ENCODE measurements at regions not wholly inside any gene's neighbourhood (a gene's known extent, or its start where the extent isn't known, plus 50 kb on each side); places are given as distances from the start of the nearest gene placed in this dataset.

DNA sequence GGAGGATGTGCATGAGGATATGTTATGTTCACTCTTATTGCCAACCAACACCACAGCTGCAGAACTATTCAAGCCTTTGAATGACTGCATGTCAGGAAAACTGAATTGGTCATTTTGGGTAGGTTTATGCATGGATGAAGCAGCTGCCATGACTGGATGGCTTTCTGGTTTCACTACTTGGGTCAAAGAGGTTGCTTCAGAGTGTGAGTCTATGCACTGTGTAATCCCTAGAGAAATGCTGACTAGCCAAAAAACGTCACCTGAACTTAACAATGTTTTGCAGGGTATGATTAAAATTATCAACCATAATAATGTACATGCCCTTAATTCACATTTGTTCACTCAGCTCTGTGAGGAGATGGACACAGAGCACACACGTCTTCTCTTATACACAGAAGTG lies 206.7 kb upstream of the RBBP8 start:
- TF ChIP-seq, protein P1, sequence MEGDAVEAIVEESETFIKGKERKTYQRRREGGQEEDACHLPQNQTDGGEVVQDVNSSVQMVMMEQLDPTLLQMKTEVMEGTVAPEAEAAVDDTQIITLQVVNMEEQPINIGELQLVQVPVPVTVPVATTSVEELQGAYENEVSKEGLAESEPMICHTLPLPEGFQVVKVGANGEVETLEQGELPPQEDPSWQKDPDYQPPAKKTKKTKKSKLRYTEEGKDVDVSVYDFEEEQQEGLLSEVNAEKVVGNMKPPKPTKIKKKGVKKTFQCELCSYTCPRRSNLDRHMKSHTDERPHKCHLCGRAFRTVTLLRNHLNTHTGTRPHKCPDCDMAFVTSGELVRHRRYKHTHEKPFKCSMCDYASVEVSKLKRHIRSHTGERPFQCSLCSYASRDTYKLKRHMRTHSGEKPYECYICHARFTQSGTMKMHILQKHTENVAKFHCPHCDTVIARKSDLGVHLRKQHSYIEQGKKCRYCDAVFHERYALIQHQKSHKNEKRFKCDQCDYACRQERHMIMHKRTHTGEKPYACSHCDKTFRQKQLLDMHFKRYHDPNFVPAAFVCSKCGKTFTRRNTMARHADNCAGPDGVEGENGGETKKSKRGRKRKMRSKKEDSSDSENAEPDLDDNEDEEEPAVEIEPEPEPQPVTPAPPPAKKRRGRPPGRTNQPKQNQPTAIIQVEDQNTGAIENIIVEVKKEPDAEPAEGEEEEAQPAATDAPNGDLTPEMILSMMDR (IDR thresholded peaks at IDR 0.05): no peak
- DNase-seq (ENCODE audit: low spot score): no peak
- Histone ChIP-seq H3K4me3 (no peak overlapping the region), H3K27ac (no peak overlapping the region)

- no peak for DNase-seq (ENCODE audit: low spot score)
- H3K4me3 ChIP-seq: no peak overlapping the region
- no peak overlapping the region for H3K27ac ChIP-seq
- TF ChIP-seq, protein P1 (IDR thresholded peaks at IDR 0.05): no peak
Observed at GRCh38 chr18:22728016-22728415, 205.1 kb upstream of the RBBP8 start.

- Histone ChIP-seq H3K4me3 (no peak overlapping the region), H3K27ac (no peak overlapping the region)
- TF ChIP-seq, protein P1 (IDR thresholded peaks at IDR 0.05): no peak
- no peak for DNase-seq (ENCODE audit: low spot score)
Observed at GRCh38 chr18:22728481-22729105, 204.5 kb upstream of the RBBP8 start.

DNA sequence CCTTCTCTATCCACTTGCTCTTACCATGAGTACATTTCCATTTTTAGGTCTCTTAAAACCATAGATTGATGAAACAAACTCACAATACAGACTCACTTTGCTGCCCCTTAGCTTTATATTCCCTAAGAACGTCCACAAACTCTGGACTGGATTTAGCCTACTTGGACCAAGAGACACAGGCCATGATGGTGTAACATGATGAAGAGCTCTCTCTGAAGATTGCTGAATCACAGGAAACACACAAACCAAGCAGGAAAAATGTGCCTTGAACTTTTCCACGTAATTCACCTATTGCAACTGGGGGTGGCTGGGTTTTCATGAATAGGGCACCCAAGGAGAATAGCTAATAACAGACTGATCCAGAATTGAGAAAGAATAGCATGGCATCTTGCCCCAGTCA lies 201.7 kb upstream of the RBBP8 start:
- Histone ChIP-seq H3K4me3 (no peak overlapping the region), H3K27ac (no peak overlapping the region)
- no peak for DNase-seq (ENCODE audit: low spot score)
- TF ChIP-seq, protein P1 (IDR thresholded peaks at IDR 0.05): no peak

GRCh38 chr18:22734105-22734661 lies 198.9 kb upstream of the RBBP8 start:
- Histone ChIP-seq H3K4me3 (no peak overlapping the region), H3K27ac (no peak overlapping the region)
- no peak for DNase-seq (ENCODE audit: low spot score)
- TF ChIP-seq, protein P1 (IDR thresholded peaks at IDR 0.05): no peak

DNA sequence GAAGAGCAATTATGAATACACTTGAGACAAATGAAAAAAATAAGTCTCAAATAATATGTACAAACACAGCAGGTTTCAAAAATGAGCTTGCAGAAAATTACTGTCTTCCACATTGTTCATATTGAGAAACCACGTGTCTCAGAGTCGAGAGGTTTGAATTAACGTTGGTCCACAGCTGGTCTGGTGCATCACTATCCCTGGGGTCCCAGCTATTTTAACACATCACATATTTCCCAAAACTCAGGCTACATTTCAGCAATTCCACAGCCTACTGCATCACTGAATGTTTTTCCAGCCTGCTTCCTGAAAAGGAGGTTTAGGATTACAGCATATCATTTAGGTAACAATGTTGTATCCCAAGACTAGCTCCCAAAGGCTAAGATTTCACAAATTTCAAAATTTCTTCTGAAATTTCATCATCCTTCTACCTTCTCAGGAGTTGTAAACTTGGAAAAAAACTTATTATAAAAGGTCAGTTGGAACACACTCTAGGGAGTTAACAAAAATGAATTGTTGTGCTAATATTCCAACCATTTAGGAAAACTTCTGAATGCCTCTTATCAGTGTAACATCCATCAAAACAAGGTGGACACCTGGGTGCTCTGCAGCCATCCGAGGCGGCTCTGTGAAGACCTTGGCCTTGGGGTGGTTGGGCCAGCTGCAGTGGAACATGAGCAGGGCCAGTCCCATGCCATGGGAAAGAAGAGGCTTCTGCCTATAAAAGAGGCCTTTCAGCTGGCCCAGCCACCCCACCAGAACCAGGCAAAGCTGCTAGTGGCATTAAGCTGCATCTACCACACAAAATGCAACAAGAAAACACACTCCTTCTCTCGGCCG lies 198.1 kb upstream of the RBBP8 start:
- H3K4me3 ChIP-seq: no peak overlapping the region
- H3K27ac ChIP-seq: no peak overlapping the region
- no peak for DNase-seq (ENCODE audit: low spot score)
- TF ChIP-seq, protein P1 (IDR thresholded peaks at IDR 0.05): no peak

All from coronary artery (tissue), 2 donors.